ENCODE measurements at regions not wholly inside any gene's neighbourhood (a gene's known extent, or its start where the extent isn't known, plus 50 kb on each side); places are given as distances from the start of the nearest gene placed in this dataset.
A peak's percentile ranks its signal among the peaks of the same experiment; 100 is the strongest.

DNA sequence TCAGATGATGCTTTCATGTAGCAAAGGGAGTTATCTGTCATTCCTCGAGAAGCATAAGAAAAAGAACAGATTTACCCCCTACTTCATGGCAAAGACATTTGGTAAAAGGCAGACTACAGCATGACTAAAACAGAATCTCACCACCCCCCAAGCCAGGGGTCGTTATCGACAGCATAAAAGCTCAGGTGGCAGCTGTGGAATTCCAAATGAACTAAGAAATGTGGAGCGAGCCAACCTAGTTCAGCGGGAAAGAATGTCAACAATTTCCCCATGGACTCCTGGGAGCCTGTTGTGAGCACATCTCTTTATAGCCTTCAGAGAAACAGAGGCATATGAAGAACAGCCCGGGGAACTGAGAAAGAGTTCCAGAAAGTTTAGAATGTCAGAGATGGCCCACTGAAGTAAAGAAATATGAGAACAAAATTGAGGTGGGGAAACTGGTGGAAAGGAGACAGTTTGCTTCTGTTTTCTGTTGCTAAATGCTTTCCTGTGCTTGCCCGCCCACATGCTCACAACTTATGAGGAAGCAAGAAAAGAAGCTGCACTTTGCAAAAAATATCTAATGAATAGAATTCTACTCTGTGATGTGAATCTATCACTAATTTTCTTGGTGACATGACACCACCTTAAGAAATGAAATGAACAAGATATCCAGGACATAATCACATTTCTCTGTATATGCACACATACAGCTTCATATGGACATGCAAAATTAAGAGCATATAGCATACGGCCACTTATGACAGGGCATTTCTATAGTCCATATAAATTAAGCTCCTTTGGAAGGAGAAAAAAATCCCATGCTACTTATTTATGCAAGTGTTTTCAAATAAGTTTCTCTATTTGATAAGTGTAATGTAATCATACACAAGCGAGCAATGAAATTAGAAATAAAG, 135.3 kb upstream of the MID1 start:
- H3K4me2 ChIP-seq (ENCODE audit: low read depth, low read length) = peak overlapping the region; percentile 75
- dilution Hi-C loops (cut with HindIII; ENCODE audit: low sequenced_read_pairs, unreplicated experiment) (no loop called here), intact Hi-C loops (cut with micrococcal nuclease) (loop anchor here (1.0 kb wide), 1 partner anchor 345 kb away; no protein-coding TSS in a partner anchor), in situ Hi-C loops (cut with MboI; ENCODE audit: low sequenced_read_pairs) (no loop called here)
- H3K18ac ChIP-seq (ENCODE audit: low read depth, low read length) = peak overlapping the region; percentile 51
- H2BK20ac ChIP-seq (ENCODE audit: low read depth, low read length) = peak overlapping the region; percentile 27
- 0 out of 2 replicates have a peak, but pooled peaks cover 2% of the 10 kb centered on the region for H3K9me1 ChIP-seq (ENCODE audit: insufficient read depth, low read length)
- no peak overlapping the region; the same call in 1 of the 2 replicates for H3K9ac ChIP-seq (ENCODE audit: low read depth, low read length)
- H3K36me3 ChIP-seq (ENCODE audit: control insufficient read depth, insufficient read depth, low read length) = no peaks in the 10 kb centered on the region
- CTCF ChIA-PET = interaction anchor here (0.5 to 1.2 kb wide), 3 partner anchors 31 to 136 kb away, joined by 3 read pairs; no protein-coding TSS in a partner anchor
- H3K4me3 ChIP-seq (ENCODE audit: insufficient read depth, low read depth, low read length) = peak overlapping the region; percentile 14; the same call in 1 of the 2 replicates
- H3K9me3 ChIP-seq (ENCODE audit: control insufficient read depth, insufficient read depth, low read length) = no peaks in the 10 kb centered on the region
- H4K91ac ChIP-seq (ENCODE audit: insufficient read depth, low read depth, low read length) = peak overlapping the region; percentile 41; the same call in 1 of the 2 replicates
- H4K20me1 ChIP-seq (ENCODE audit: insufficient read depth, low read length) = no peaks in the 10 kb centered on the region
- no peak for TF ChIP-seq POLR2A (IDR thresholded peaks at IDR 0.05; ENCODE audit: low read depth, low read length)
- 7% methylated on average over 2 of the region's 9 CpGs; no CpG with 5 or more reads in 1 of the 2 experiments for WGBS, 2 experiments (ENCODE audit: extremely low coverage in 2 of 2, insufficient read length in 1 of 2)
- H2AK9ac ChIP-seq (replicated peaks; ENCODE audit: low read depth, low read length, poor library complexity) = no peak overlapping the region
- H3K27ac ChIP-seq (ENCODE audit: insufficient read depth, low read length) = peak overlapping the region; percentile 81; the same call in 1 of the 2 replicates
- H2AK5ac ChIP-seq (ENCODE audit: low read depth, low read length) = no peak overlapping the region
- peak overlapping the region; percentile 9; the same call in 1 of the 2 replicates for H4K5ac ChIP-seq (ENCODE audit: low read depth, low read length)
- peak overlapping the region; percentile 24; the same call in 1 of the 2 replicates for H3K4ac ChIP-seq (ENCODE audit: low read depth, low read length)
- BruUV-seq (replicated peaks) = no TSS peak
- peak overlapping the region; percentile 65 for H2BK5ac ChIP-seq (ENCODE audit: low read depth, low read length, poor library complexity, severe bottlenecking)
- H3K56ac ChIP-seq (ENCODE audit: extremely low read depth, insufficient read depth, low read length) = peak overlapping the region; percentile 7; the same call in 1 of the 2 replicates
- H3K27me3 ChIP-seq (ENCODE audit: control insufficient read depth, insufficient read depth, low read length) = no peaks in the 10 kb centered on the region
- H3K14ac ChIP-seq (replicated peaks; ENCODE audit: low read depth, low read length) = no peak overlapping the region
- ATAC-seq (ENCODE audit: low read depth) (peak; percentile 79), DNase-seq (peak; percentile 81)
- H2AFZ ChIP-seq (replicated peaks; ENCODE audit: low read length, poor library complexity) = no peak overlapping the region
- 0 out of 2 replicates have a peak, but pooled peaks cover 2% of the 10 kb centered on the region for H3K4me1 ChIP-seq (ENCODE audit: control insufficient read depth, insufficient read depth, low read length)
- H3K23ac ChIP-seq (ENCODE audit: low read depth, low read length) = no peak overlapping the region; the same call in 1 of the 2 replicates
- H2BK120ac ChIP-seq (ENCODE audit: low read depth, low read length) = peak overlapping the region; percentile 74
- H3K79me1 ChIP-seq (ENCODE audit: low read depth in 1 of 2, low read length in 2 of 2) = no peaks in the 10 kb centered on the region
- POLR2A ChIA-PET (ENCODE audit: unreplicated experiment) = no interaction called here
- no peak overlapping the region for H2BK15ac ChIP-seq (ENCODE audit: low read depth, low read length)
- peak overlapping the region in 1 of 2 experiments; percentile 16; a peak in 2 of 4 replicates for H4K8ac ChIP-seq (ENCODE audit: low read depth in 2 of 2, low read length in 2 of 2)
